Endothelial cell of umbilical vein (primary cell): ENCODE measurements at regions not wholly inside any gene's neighbourhood (a gene's known extent, or its start where the extent isn't known, plus 50 kb on each side); places are given as distances from the start of the nearest gene placed in this dataset.

Experiments used
- BruUV-seq: library from RNA; stranded (reverse); fragments of 400-500 nt; replicated peaks from 2 replicates; lab custom pipeline; 2021; lab: Mats Ljungman, UMichigan
- CTCF ChIA-PET: fragments of 300-600, 350-600 bp; sonication (Branson Sonifier 250); formaldehyde crosslinking; loops from one replicate; lab custom pipeline; 2021; ENCODE audit warnings: antibody characterized with exemption, inconsistent platforms; lab: Charles Lee
- POLR2A ChIA-PET: fragments of 300-600, 350-600 bp; sonication (Branson Sonifier 250); formaldehyde crosslinking; loops from one replicate; lab custom pipeline; 2021; ENCODE audit warnings: antibody characterized with exemption, inconsistent platforms; lab: Charles Lee
- DNase-seq: peaks from one replicate; pipeline ENCODE4 v3.0.0-alpha.2; 2011; ENCODE audit warnings: low read depth, low spot score
- FAIRE-seq: peaks from 2 replicates; lab custom pipeline; 2011; peaks lifted over from hg19 to GRCh38; lab: Jason Lieb, UNC
- H2AFZ ChIP-seq: 2 replicates; pipeline ENCODE4 v1.6.0; 2012; ENCODE audit warnings: low read depth, low read length, control low read depth, inconsistent platforms
- H3K27ac ChIP-seq: 2 replicates; pipeline ENCODE4 v1.5.1; 2011; ENCODE audit warnings: low read depth, mild to moderate bottlenecking, control low read depth, low read length, moderate library complexity; ENCODE audit not compliant: insufficient read depth
- H3K27me3 ChIP-seq, 2 experiments: 2 replicates each; pipeline versions ENCODE4 v1.6.0 to v1.6.1; 2011; ENCODE audit warnings: low read length in 2 of 2, mixed read lengths in 1 of 2; ENCODE audit not compliant: control insufficient read depth in 2 of 2, insufficient read depth in 2 of 2
- H3K36me3 ChIP-seq, 2 experiments: 2 replicates in 1 of 2; 3 replicates in 1 of 2; pipeline ENCODE4 v1.5.1; 2011; ENCODE audit warnings: low read length in 2 of 2, mild to moderate bottlenecking in 1 of 2, moderate library complexity in 1 of 2; ENCODE audit not compliant: control insufficient read depth in 2 of 2, insufficient read depth in 2 of 2; ENCODE audit errors: extremely low read depth in 1 of 2
- H3K4me1 ChIP-seq: 3 replicates; pipeline ENCODE4 v1.5.1; 2011; ENCODE audit warnings: mild to moderate bottlenecking, low read length; ENCODE audit not compliant: control insufficient read depth, insufficient read depth; ENCODE audit errors: extremely low read depth
- H3K4me2 ChIP-seq: 2 replicates; pipeline ENCODE4 v1.6.1; 2011; ENCODE audit warnings: low read length, control low read depth, mixed read lengths; ENCODE audit not compliant: insufficient read depth
- H3K4me3 ChIP-seq, 3 experiments: fragments of 200-600 bp in 1 of 3; sonication (generic), shearing (Covaris generic) in 1 of 3; replicated peaks in 1 of 3; 2 replicates each; pipeline ENCODE4 v1.5.1; 2011 to 2016; ENCODE audit warnings: control low read depth in 3 of 3, low read length in 3 of 3, mild to moderate bottlenecking in 2 of 3, inconsistent platforms in 1 of 3, low read depth in 1 of 3, moderate library complexity in 1 of 3; ENCODE audit not compliant: insufficient read depth in 1 of 3
- H3K79me2 ChIP-seq: 2 replicates; pipeline ENCODE4 v1.6.0; 2012; ENCODE audit warnings: low read length, inconsistent platforms; ENCODE audit not compliant: control insufficient read depth, insufficient read depth
- H3K9ac ChIP-seq: replicated peaks from 2 replicates; pipeline ENCODE3; 2011; ENCODE audit warnings: low read length, control low read depth; ENCODE audit not compliant: insufficient read depth; ENCODE audit errors: extremely low read depth
- H3K9me1 ChIP-seq: replicated peaks from 3 replicates; pipeline ENCODE4 v1.6.0; 2011; ENCODE audit warnings: mild to moderate bottlenecking, low read length; ENCODE audit not compliant: control insufficient read depth, insufficient read depth; ENCODE audit errors: extremely low read depth
- H3K9me3 ChIP-seq: replicated peaks from 2 replicates; pipeline ENCODE4 v1.5.1; 2012; ENCODE audit warnings: low read length, inconsistent platforms; ENCODE audit not compliant: control insufficient read depth, insufficient read depth
- H4K20me1 ChIP-seq: replicated peaks from 2 replicates; pipeline ENCODE3; 2011; ENCODE audit warnings: mild to moderate bottlenecking, low read length; ENCODE audit not compliant: control insufficient read depth, insufficient read depth; ENCODE audit errors: extremely low read depth
- EZH2 ChIP-seq: IDR thresholded peaks from 2 replicates; pipeline ENCODE4 v1.6.1; 2012; ENCODE audit warnings: borderline replicate concordance, low read depth, mild to moderate bottlenecking, moderate library complexity, low read length, inconsistent platforms; ENCODE audit not compliant: severe bottlenecking
- FOS ChIP-seq: IDR thresholded peaks from 2 replicates; pipeline ENCODE4 v1.6.1; 2011; ENCODE audit warnings: mild to moderate bottlenecking, low read length, moderate library complexity, borderline replicate concordance; ENCODE audit not compliant: insufficient read depth
- GATA2 ChIP-seq: IDR thresholded peaks from 2 replicates; pipeline ENCODE4 v1.7.0; 2011; ENCODE audit warnings: low read depth, mild to moderate bottlenecking, moderate library complexity, mixed read lengths, low read length; ENCODE audit not compliant: insufficient read length, insufficient read depth
- JUN ChIP-seq: IDR thresholded peaks from 2 replicates; pipeline ENCODE4 v1.6.1; 2011; ENCODE audit warnings: borderline replicate concordance, low read depth; ENCODE audit not compliant: insufficient read length, insufficient read depth
- MYC ChIP-seq: IDR thresholded peaks from one replicate; pipeline ENCODE4 v1.6.1; 2011; ENCODE audit warnings: mild to moderate bottlenecking, low read depth, low read length
- POLR2A ChIP-seq: IDR thresholded peaks from 2 replicates; pipeline ENCODE4 v1.6.1; 2012; ENCODE audit warnings: low read depth, mild to moderate bottlenecking, control low read depth, low read length
- POLR2AphosphoS5 ChIP-seq: IDR thresholded peaks from 2 replicates; pipeline ENCODE4 v1.6.1; 2012; ENCODE audit warnings: low read depth, mild to moderate bottlenecking, control low read depth, low read length, moderate library complexity; ENCODE audit not compliant: insufficient read depth
- dilution Hi-C: fragments of 300-500 bp; cut with MboI; formaldehyde crosslinking; loops from one replicate; pipeline ENCODE4 v1.15.0; 2019; ENCODE audit warnings: low sequenced_read_pairs; ENCODE audit not compliant: extremely low pct_ligation_motif_present
- intact Hi-C: fragments of 100-400 bp; cut with micrococcal nuclease; formaldehyde crosslinking; loops from one replicate; pipeline ENCODE4 v1.10.0; 2022
- TF ChIP-seq, protein P1 (sequence below): IDR thresholded peaks from 2 replicates; pipeline ENCODE4 v1.6.1; 2011; ENCODE audit not compliant: insufficient read depth, insufficient read length
- TF ChIP-seq, protein P2 (sequence below), 2 donors: IDR thresholded peaks; 1 replicate in 1 of 2; 2 replicates in 1 of 2; pipeline ENCODE4 v1.5.1; 2011; ENCODE audit warnings: low read length in 2 of 2, mild to moderate bottlenecking in 2 of 2, moderate library complexity in 2 of 2, control low read depth in 1 of 2, inconsistent platforms in 1 of 2, low read depth in 1 of 2; ENCODE audit not compliant: insufficient read depth in 1 of 2; ENCODE audit errors: extremely low read depth in 1 of 2

DNA sequence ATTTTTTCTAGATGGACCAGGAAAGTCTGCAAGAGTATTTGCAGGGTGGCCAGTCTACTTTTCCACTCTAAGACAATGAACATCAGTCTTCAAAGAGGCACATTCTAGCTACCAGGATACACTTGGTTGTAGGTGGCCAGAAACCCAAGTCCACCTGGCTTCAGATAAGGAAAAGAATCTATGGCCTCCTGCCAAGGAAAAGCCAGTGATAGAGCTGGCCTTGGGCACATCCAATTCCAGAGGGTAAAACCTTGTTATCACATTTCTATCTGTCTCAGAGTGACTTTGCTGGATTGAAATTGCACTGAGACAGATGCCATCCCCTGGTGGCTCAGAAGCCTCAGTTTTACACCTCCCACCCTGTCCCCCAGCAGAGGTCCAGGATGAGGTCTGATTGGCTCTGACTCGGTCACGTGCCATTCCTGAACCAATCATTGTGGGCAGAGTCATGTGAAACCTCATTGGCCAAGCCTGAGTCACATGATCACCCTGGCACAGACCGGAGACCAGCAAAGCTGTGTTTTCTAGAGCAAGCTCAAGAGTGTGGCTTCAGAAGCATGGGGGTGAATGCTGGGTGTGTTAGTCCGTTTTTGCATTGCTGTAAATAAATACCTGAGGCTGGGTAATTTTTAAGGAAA lies 497.4 kb upstream of the SULF2 start:
- no peak for TF ChIP-seq MYC
- TF ChIP-seq, protein P1, sequence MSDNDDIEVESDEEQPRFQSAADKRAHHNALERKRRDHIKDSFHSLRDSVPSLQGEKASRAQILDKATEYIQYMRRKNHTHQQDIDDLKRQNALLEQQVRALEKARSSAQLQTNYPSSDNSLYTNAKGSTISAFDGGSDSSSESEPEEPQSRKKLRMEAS, result no peak
- TF ChIP-seq POLR2AphosphoS5, result no peak
- TF ChIP-seq EZH2, result no peak
- no peak for TF ChIP-seq POLR2A
- no peak for TF ChIP-seq JUN
- no peak for TF ChIP-seq GATA2
- TF ChIP-seq, protein P2, sequence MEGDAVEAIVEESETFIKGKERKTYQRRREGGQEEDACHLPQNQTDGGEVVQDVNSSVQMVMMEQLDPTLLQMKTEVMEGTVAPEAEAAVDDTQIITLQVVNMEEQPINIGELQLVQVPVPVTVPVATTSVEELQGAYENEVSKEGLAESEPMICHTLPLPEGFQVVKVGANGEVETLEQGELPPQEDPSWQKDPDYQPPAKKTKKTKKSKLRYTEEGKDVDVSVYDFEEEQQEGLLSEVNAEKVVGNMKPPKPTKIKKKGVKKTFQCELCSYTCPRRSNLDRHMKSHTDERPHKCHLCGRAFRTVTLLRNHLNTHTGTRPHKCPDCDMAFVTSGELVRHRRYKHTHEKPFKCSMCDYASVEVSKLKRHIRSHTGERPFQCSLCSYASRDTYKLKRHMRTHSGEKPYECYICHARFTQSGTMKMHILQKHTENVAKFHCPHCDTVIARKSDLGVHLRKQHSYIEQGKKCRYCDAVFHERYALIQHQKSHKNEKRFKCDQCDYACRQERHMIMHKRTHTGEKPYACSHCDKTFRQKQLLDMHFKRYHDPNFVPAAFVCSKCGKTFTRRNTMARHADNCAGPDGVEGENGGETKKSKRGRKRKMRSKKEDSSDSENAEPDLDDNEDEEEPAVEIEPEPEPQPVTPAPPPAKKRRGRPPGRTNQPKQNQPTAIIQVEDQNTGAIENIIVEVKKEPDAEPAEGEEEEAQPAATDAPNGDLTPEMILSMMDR (IDR thresholded peaks at IDR 0.05; ENCODE audit: extremely low read depth in 1 of 2, insufficient read depth in 1 of 2, low read depth in 1 of 2, low read length in 2 of 2), result no peak
- TF ChIP-seq FOS, result no peak
- Histone ChIP-seq H3K36me3 (no peaks in the 10 kb centered on the region), H3K27me3 (no peaks in the 10 kb centered on the region), H4K20me1 (no peaks in the 10 kb centered on the region), H3K9me1 (no peaks in the 10 kb centered on the region), H3K27ac (peak overlapping the region; percentile 68), H3K4me3 (no peak overlapping the region), H3K9me3 (no peaks in the 10 kb centered on the region), H3K4me2 (no peak overlapping the region), H3K79me2 (no peaks in the 10 kb centered on the region), H3K4me1 (peaks cover 57% of the 10 kb centered on the region), H2AFZ (no peak overlapping the region), H3K9ac (no peak overlapping the region)
- FAIRE-seq, result no peak
- intact Hi-C loops (loop anchor here (5.0 kb wide), 2 partner anchors 495 to 920 kb away; partner anchors contain the start of gene SULF2), dilution Hi-C loops (no loop called here)
- no TSS peak for BruUV-seq
- ChIA-PET CTCF (interaction anchor here (1.5 to 2.2 kb wide), 4 partner anchors 9 to 428 kb away, joined by 3 to 5 read pairs (median 4); no protein-coding TSS in a partner anchor), POLR2A (interaction anchor here (1.6 kb wide), 1 partner anchor 13 kb away, joined by 12 read pairs; no protein-coding TSS in a partner anchor)
- DNase-seq, result no peak
